ENCODE measurements at regions not wholly inside any gene's neighbourhood (a gene's known extent, or its start where the extent isn't known, plus 50 kb on each side); places are given as distances from the start of the nearest gene placed in this dataset.

GRCh38 chr13:72127031-72127430 is 260.0 kb upstream of the DACH1 start:
- in situ Hi-C loops (cut with MboI; ENCODE audit: low sequenced_read_pairs): no loop called here

- in situ Hi-C loops (cut with MboI; ENCODE audit: low sequenced_read_pairs): no loop called here
Measured at GRCh38 chr13:72126424-72126823, 259.4 kb upstream of the DACH1 start.

DNA sequence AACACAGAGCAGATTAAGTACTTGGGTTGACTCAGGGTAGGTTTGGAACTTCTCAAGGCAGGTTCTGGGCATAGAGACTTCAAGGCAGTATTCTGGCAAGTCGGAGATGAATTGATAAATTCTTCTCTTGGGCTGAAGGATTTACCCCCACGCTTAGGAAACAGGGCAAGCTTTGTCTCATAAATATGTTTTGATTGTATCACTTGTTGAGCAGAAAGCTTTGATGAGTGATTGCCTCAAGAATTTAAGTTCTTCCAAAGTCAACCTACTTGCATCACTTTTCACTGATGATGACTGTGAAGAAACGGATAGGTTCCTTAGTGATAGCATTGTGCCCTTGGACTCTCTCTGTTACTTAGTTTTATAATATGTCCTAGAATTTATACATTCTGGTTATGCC is 258.6 kb upstream of the DACH1 start:
- in situ Hi-C loops (cut with MboI; ENCODE audit: low sequenced_read_pairs): no loop called here

DNA sequence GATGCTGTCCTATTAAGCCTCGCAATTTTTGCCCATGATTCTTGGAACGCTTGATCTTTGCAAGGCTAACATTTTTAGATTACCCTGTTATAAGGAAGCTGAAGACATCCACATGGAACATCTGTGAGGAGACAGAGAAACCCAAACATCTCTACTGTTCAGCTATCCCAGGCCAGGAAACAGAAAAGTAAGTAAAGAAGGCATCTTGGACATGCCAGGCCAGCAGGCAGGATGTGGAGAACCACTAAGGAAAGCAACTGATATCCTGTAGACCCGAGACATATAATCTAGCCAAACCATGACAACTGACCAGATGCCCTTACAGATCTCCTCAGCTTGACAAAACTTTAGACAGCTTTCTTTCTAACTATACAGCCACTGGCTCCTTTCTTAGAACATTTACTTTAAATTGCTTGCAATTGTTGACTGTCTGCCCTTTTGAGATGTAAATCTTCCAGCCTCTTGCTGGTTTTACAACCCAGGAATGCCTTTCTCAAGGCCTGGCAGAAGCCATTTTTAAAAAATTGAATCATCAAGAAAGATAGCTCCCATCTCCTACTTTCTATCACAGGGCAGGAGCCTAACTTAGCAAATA is 255.8 kb upstream of the DACH1 start:
- in situ Hi-C loops (cut with MboI; ENCODE audit: low sequenced_read_pairs): no loop called here

- in situ Hi-C loops (cut with MboI; ENCODE audit: low sequenced_read_pairs): no loop called here
Measured at GRCh38 chr13:72121466-72121865, 254.5 kb upstream of the DACH1 start.

DNA sequence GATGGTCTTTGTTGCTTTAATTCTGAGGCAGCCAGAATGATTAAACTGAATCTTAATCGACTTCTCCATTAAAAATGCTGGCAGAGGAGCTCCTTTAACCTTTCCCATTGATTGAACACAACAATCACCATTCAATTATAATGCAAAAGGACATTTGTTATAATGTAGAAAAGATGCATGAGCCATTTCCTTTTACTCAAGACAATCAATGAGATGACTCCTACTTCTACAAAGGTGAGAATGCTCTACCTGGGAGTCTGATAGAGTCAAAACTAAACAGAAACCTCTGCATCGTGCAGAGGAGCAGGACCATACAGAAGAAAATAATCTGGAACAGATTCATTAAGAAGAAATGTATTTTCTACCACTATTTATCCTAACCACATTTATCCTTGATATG is 253.6 kb upstream of the DACH1 start:
- in situ Hi-C loops (cut with MboI; ENCODE audit: low sequenced_read_pairs): no loop called here

- in situ Hi-C loops (cut with MboI; ENCODE audit: low sequenced_read_pairs): no loop called here
Measured at GRCh38 chr13:72113931-72114330, 246.9 kb upstream of the DACH1 start.

DNA sequence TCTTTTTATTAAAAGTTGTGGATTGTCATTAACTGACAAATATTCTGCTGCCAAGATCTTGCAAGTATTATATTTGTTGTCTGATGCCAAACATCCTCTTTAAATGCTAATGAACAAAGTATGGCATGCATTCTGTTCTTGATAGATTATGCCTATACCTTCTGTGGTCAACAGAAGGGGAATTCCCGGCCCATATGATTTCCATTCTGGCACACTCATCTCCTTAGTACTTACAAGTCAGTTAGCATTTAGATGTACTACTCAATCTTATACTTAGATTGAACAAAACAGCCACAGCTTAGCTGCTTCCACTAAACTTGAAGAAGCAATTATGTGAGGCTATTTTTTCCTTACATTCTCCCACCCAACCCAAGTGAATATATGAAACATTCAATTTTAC is 246.1 kb upstream of the DACH1 start:
- in situ Hi-C loops (cut with MboI; ENCODE audit: low sequenced_read_pairs): no loop called here

DNA sequence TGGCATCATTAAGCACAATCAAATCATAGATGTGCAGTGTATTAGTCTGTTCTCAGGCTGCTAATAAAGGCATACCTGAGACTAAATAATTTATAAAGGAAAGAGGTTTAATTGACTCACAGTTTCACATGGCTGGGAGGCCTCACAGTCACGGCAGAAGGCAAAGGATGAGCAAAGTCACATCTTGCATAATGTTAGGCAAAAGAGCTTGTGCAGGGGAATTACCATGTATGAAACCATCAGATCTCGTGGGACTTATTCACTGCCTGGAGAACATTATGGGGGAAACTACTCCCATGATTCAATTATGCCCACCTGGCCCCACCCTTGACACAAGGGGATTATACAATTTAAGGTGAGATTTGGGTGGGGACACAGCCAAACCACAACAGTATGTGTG is 245.2 kb upstream of the DACH1 start:
- in situ Hi-C loops (cut with MboI; ENCODE audit: low sequenced_read_pairs): no loop called here

DNA sequence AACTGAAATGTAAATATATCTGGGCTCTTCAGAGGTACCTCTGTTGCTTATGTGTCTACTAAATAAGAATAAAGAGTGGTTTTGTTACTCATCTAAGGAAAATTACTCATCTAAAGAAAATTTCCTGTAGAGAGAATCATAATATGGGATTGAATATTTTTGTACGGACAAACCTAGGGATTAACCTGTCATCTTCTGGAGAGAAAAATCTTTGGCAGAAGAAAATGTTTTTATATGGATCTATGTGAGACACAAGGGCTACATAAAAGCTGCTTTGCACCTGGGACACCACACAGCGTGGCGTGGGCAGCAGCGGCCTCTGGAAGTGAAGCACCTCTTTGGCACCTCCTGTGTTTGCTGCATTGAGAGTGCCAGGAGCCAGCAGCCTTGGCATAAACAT is 242.9 kb upstream of the DACH1 start:
- in situ Hi-C loops (cut with MboI; ENCODE audit: low sequenced_read_pairs): no loop called here

GRCh38 chr13:72104656-72105180 is 237.7 kb upstream of the DACH1 start:
- in situ Hi-C loops (cut with MboI; ENCODE audit: low sequenced_read_pairs): no loop called here

- in situ Hi-C loops (cut with MboI; ENCODE audit: low sequenced_read_pairs): no loop called here
Measured at GRCh38 chr13:72101768-72102400, 234.9 kb upstream of the DACH1 start.

- in situ Hi-C loops (cut with MboI; ENCODE audit: low sequenced_read_pairs): no loop called here
Measured at GRCh38 chr13:72100339-72100738, 233.3 kb upstream of the DACH1 start.

DNA sequence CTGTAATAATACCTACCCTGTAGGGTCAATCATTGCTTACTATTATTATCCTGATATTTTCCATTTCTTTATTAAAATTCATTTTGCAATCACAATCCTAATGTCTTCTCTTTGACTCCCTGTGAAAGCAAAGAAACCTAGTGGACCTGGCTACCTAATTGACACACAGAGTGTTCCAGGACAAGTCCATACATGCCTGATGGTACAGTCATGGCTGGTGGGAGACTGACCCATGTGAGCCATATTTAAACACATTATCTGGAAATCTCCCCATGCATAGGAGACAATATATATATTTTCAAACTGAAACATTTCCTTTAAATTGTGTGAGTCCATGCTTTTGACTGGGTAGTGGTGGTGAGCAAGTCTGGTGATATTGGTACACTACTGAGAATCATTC is 230.6 kb upstream of the DACH1 start:
- in situ Hi-C loops (cut with MboI; ENCODE audit: low sequenced_read_pairs): no loop called here

DNA sequence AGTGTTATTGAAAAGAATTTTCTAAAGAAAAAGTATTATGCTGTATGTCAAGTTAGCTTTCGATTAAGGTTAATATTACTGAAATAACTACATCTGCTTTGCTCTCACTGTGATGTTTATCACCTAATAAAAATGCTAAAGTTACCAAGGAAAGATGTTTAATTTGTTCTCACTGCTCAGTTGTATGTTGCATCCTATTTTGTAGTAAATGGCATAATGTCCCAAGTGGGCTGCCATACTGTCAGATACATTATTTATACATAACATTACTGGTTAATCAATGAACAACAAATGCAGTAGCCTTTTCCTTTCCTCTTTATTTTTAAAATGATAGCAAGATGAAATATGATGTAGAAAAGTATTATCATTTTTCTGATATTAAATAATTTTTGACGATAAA is 226.3 kb upstream of the DACH1 start:
- in situ Hi-C loops (cut with MboI; ENCODE audit: low sequenced_read_pairs): no loop called here

GRCh38 chr13:72074663-72075062 is 207.7 kb upstream of the DACH1 start:
- in situ Hi-C loops (cut with MboI; ENCODE audit: low sequenced_read_pairs): no loop called here

GRCh38 chr13:72072261-72072660 is 205.3 kb upstream of the DACH1 start:
- in situ Hi-C loops (cut with MboI; ENCODE audit: low sequenced_read_pairs): no loop called here

- in situ Hi-C loops (cut with MboI; ENCODE audit: low sequenced_read_pairs): no loop called here
Measured at GRCh38 chr13:72071713-72072112, 204.7 kb upstream of the DACH1 start.

GRCh38 chr13:72062566-72062965 is 195.6 kb upstream of the DACH1 start:
- in situ Hi-C loops (cut with MboI; ENCODE audit: low sequenced_read_pairs): no loop called here

DNA sequence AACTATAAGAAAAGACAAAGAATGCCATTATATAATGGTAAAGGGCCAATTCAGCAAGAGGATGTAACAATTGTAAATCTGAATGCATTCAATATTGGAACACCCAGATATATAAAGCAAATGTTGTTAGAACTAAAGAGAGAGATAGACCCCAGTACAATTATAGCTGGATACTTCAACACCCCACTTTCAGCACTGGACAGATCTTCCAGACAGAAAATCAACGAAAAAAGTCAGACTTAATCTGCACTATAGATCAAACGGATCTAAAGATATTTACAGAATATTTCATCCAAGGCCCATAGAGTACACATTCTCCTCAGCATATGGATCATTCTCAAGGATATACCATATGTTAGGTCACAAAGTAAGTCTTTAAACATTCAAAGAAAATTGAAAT is 194.6 kb upstream of the DACH1 start:
- in situ Hi-C loops (cut with MboI; ENCODE audit: low sequenced_read_pairs): no loop called here

GRCh38 chr13:72050251-72050650 is 183.2 kb upstream of the DACH1 start:
- in situ Hi-C loops (cut with MboI; ENCODE audit: low sequenced_read_pairs): no loop called here

DNA sequence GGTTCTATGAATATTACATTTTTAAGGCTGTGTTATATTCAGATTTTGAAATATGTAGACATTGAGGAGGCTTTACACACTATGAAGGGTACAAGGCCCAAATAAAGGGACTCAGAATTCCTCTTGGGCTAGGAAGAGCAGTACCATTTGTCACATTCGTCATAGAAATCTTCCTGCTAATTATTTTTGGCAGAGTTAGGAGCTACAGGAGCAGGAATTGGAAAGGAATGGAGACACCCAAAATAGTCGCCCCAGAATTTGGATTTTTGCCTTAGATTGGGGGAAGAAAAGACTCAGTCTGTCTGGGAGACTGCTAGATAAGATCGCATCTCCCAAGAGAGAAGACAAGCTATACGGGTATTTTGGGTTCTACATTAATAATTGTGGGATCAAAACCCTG is 176.4 kb upstream of the DACH1 start:
- in situ Hi-C loops (cut with MboI; ENCODE audit: low sequenced_read_pairs): no loop called here

DNA sequence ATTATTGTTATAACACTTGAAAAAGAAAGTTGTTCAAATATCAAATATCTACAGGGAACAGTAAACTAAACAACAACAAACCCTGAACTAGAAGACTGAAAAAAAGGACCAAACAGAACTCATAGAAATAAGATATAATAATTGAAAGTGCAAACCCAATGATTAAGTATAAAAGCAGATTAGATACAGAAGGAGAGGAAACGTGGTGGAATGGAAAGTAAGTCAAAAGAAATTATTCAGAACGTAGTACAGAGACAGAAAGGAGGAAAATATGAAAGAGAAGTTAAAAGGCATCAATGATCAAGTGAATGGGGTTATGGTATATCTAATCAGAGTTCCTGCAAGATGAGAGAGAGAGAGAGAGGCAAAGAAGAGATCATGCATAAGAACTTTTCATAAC is 174.2 kb upstream of the DACH1 start:
- in situ Hi-C loops (cut with MboI; ENCODE audit: low sequenced_read_pairs): no loop called here

Data from HL-60/S4 treated with retinoic acid at 250 ng/mL for 4 days and 3 days (cell line).